Keratinocyte (primary cell): ENCODE measurements at regions not wholly inside any gene's neighbourhood (a gene's known extent, or its start where the extent isn't known, plus 50 kb on each side); places are given as distances from the start of the nearest gene placed in this dataset.

Experiments used
- DNase-seq: peaks from one replicate; pipeline ENCODE4 v3.0.0-alpha.2; 2011; ENCODE audit warnings: low read depth, missing footprints, low spot score
- FAIRE-seq: peaks from 2 replicates; lab custom pipeline; 2011; peaks lifted over from hg19 to GRCh38; lab: Jason Lieb, UNC
- H2AFZ ChIP-seq: 2 replicates; pipeline ENCODE4 v1.6.0; 2012; ENCODE audit warnings: low read length, control low read depth, inconsistent platforms; ENCODE audit not compliant: control insufficient read depth
- H3K27ac ChIP-seq: 2 replicates; pipeline ENCODE4 v1.5.1; 2011; ENCODE audit warnings: low read length; ENCODE audit not compliant: control insufficient read depth, insufficient read depth
- H3K27me3 ChIP-seq: 3 replicates; pipeline ENCODE4 v1.6.0; 2011; ENCODE audit warnings: low read length; ENCODE audit not compliant: control insufficient read depth, insufficient read depth; ENCODE audit errors: extremely low read depth
- H3K36me3 ChIP-seq, 2 experiments: 2 replicates in 1 of 2; 3 replicates in 1 of 2; pipeline ENCODE4 v1.5.1; 2011; ENCODE audit warnings: low read length in 2 of 2, mild to moderate bottlenecking in 1 of 2; ENCODE audit not compliant: control insufficient read depth in 2 of 2, insufficient read depth in 2 of 2; ENCODE audit errors: extremely low read depth in 1 of 2
- H3K4me1 ChIP-seq: 3 replicates; pipeline ENCODE4 v1.5.1; 2011; ENCODE audit warnings: low read length; ENCODE audit not compliant: control insufficient read depth, insufficient read depth; ENCODE audit errors: extremely low read depth
- H3K4me2 ChIP-seq: 3 replicates; pipeline ENCODE4 v1.6.0; 2011; ENCODE audit warnings: low read depth, low read length; ENCODE audit not compliant: control insufficient read depth, insufficient read depth; ENCODE audit errors: extremely low read depth
- H3K4me3 ChIP-seq, 3 experiments: fragments of 200-600 bp in 1 of 3; sonication (generic) in 1 of 3; 2 replicates in 2 of 3; 3 replicates in 1 of 3; pipeline ENCODE4 v1.5.1; 2011 to 2016; ENCODE audit warnings: low read length in 3 of 3, mild to moderate bottlenecking in 3 of 3, control low read depth in 2 of 3, inconsistent platforms in 1 of 3, low read depth in 1 of 3, mixed read lengths in 1 of 3, mixed run types in 1 of 3, moderate library complexity in 1 of 3; ENCODE audit not compliant: control insufficient read depth in 2 of 3, insufficient read depth in 2 of 3; ENCODE audit errors: extremely low read depth in 1 of 3
- H3K79me2 ChIP-seq: 2 replicates; pipeline ENCODE4 v1.6.0; 2012; ENCODE audit warnings: low read length; ENCODE audit not compliant: control insufficient read depth, insufficient read depth
- H3K9ac ChIP-seq: 3 replicates; pipeline ENCODE4 v1.6.0; 2011; ENCODE audit warnings: low read length; ENCODE audit not compliant: control insufficient read depth, insufficient read depth; ENCODE audit errors: extremely low read depth
- H3K9me1 ChIP-seq: 3 replicates; pipeline ENCODE4 v1.6.0; 2011; ENCODE audit warnings: low read length; ENCODE audit not compliant: control insufficient read depth, insufficient read depth; ENCODE audit errors: extremely low read depth
- H3K9me3 ChIP-seq: 2 replicates; pipeline ENCODE4 v1.5.1; 2012; ENCODE audit warnings: low read depth, low read length; ENCODE audit not compliant: control insufficient read depth
- H4K20me1 ChIP-seq: 3 replicates; pipeline ENCODE4 v1.6.0; 2011; ENCODE audit warnings: low read length; ENCODE audit not compliant: control insufficient read depth, insufficient read depth; ENCODE audit errors: extremely low read depth
- EZH2 ChIP-seq: IDR thresholded peaks from one replicate; pipeline ENCODE4 v1.6.1; 2012; ENCODE audit warnings: inconsistent platforms, mild to moderate bottlenecking, low read length, moderate library complexity
- dilution Hi-C: fragments of 300-500 bp; cut with MboI; formaldehyde crosslinking; loops from one replicate; pipeline ENCODE4 v1.7.0; 2020; ENCODE audit warnings: low sequenced_read_pairs; ENCODE audit not compliant: extremely low pct_ligation_motif_present
- TF ChIP-seq, protein P1 (sequence below), 3 experiments: IDR thresholded peaks in 1 of 3; conservative IDR thresholded peaks in 1 of 3; optimal IDR thresholded peaks in 1 of 3; 2 replicates in 2 of 3; 3 replicates in 1 of 3; pipeline versions ENCODE3 to v1.5.1; 2011; ENCODE audit warnings: low read length in 3 of 3, mild to moderate bottlenecking in 3 of 3, moderate library complexity in 2 of 3, control low read depth in 1 of 3, inconsistent platforms in 1 of 3; ENCODE audit not compliant: insufficient read depth in 2 of 3; ENCODE audit errors: extremely low read depth in 1 of 3

DNA sequence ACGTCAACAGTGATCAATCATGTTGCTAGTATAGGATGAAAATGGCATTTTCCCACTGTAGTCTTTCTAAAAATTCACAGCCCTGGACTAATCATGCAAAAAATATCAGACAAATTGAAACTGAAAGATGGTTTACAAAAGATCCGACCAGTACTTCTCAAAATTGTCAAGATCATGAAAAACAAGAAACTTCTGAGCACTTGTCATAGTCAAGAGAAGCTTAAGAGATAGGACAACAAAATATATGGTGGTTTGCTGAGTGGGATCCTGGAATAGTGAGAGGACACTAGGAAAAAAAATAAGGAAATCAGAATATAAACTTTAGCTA, 101.1 kb downstream of the NAA11 start:
- H3K4me2 ChIP-seq = no peak overlapping the region
- no peaks in the 10 kb centered on the region for H3K36me3 ChIP-seq
- no peak overlapping the region for H2AFZ ChIP-seq
- H3K9me3 ChIP-seq = no peaks in the 10 kb centered on the region
- H3K27me3 ChIP-seq = no peaks in the 10 kb centered on the region
- no peaks in the 10 kb centered on the region for H4K20me1 ChIP-seq
- no peaks in the 10 kb centered on the region for H3K4me1 ChIP-seq
- no peak overlapping the region for H3K27ac ChIP-seq
- DNase-seq (no peak), FAIRE-seq (no peak)
- H3K4me3 ChIP-seq = no peak overlapping the region
- TF ChIP-seq, protein P1, sequence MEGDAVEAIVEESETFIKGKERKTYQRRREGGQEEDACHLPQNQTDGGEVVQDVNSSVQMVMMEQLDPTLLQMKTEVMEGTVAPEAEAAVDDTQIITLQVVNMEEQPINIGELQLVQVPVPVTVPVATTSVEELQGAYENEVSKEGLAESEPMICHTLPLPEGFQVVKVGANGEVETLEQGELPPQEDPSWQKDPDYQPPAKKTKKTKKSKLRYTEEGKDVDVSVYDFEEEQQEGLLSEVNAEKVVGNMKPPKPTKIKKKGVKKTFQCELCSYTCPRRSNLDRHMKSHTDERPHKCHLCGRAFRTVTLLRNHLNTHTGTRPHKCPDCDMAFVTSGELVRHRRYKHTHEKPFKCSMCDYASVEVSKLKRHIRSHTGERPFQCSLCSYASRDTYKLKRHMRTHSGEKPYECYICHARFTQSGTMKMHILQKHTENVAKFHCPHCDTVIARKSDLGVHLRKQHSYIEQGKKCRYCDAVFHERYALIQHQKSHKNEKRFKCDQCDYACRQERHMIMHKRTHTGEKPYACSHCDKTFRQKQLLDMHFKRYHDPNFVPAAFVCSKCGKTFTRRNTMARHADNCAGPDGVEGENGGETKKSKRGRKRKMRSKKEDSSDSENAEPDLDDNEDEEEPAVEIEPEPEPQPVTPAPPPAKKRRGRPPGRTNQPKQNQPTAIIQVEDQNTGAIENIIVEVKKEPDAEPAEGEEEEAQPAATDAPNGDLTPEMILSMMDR (optimal IDR thresholded peaks at IDR 0.05 in 1 of 3, IDR thresholded peaks at IDR 0.05 in 1 of 3, conservative IDR thresholded peaks at IDR 0.05 in 1 of 3; ENCODE audit: extremely low read depth in 1 of 3, insufficient read depth in 2 of 3, low read length in 3 of 3) = no peak
- TF ChIP-seq EZH2 = no peak
- dilution Hi-C loops = no loop called here
- no peaks in the 10 kb centered on the region for H3K79me2 ChIP-seq
- no peaks in the 10 kb centered on the region for H3K9me1 ChIP-seq
- no peak overlapping the region for H3K9ac ChIP-seq

DNA sequence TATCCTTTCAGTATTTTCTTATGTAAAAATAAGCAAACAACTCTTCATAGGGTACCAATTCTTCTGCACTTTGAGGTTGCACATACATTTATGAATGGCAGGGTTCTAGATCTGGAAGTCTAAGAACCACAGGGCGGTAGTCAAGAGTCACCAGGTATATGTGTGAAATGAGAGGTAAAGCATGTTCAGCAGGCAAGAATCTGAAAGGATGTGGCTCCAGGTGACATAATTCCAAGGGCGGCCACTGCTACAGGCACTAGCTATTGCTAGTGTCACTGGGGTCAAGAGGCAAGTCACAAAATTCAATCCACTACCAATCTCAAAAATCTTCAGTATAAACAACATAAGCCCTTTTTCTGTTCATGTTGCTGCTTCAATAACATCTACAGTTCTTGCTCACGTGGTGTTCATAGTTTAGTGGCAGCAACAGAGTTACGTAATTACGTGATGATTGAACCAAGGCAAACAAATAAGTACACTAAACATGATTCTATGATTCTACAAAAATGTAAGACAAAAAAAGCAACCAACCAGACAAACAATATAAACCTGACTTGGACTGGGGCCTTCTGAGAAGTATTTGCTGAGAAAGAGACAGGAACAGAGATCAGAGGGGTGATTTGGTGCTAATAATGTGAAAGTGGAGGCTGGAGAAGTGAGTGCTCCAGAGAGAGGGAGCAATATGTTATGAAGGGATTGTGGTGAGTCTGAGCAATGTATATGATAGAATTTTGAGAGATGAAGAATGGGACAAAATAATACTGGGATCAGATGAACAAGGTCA, 101.7 kb downstream of the NAA11 start:
- no peaks in the 10 kb centered on the region for H3K27me3 ChIP-seq
- FAIRE-seq = no peak
- H3K27ac ChIP-seq = no peak overlapping the region
- H3K4me3 ChIP-seq = no peak overlapping the region
- no peak for DNase-seq
- no peaks in the 10 kb centered on the region for H3K79me2 ChIP-seq
- H3K36me3 ChIP-seq = no peaks in the 10 kb centered on the region
- no peaks in the 10 kb centered on the region for H3K9me3 ChIP-seq
- no peaks in the 10 kb centered on the region for H3K4me1 ChIP-seq
- no peak for TF ChIP-seq EZH2
- TF ChIP-seq, protein P1 (optimal IDR thresholded peaks at IDR 0.05 in 1 of 3, IDR thresholded peaks at IDR 0.05 in 1 of 3, conservative IDR thresholded peaks at IDR 0.05 in 1 of 3; ENCODE audit: extremely low read depth in 1 of 3, insufficient read depth in 2 of 3, low read length in 3 of 3) = no peak
- H2AFZ ChIP-seq = no peak overlapping the region
- no peaks in the 10 kb centered on the region for H4K20me1 ChIP-seq
- no peak overlapping the region for H3K4me2 ChIP-seq
- no peak overlapping the region for H3K9ac ChIP-seq
- no peaks in the 10 kb centered on the region for H3K9me1 ChIP-seq
- dilution Hi-C loops = no loop called here
